HG03520 (cell line): ENCODE measurements at regions not wholly inside any gene's neighbourhood (a gene's known extent, or its start where the extent isn't known, plus 50 kb on each side); places are given as distances from the start of the nearest gene placed in this dataset.
"Not testable (repeated sequence)": the region's sequence is repeated elsewhere in the genome, so short reads cannot be mapped to it uniquely, and the experiment has no call there.

ENCODE experiments used
- ATAC-seq: cut with Tn5 transposase; IDR thresholded peaks from one replicate; pipeline ENCODE4 v1.9.1; 2021; ENCODE audit warnings: mild to moderate bottlenecking, moderate library complexity; ENCODE audit not compliant: unreplicated experiment

DNA sequence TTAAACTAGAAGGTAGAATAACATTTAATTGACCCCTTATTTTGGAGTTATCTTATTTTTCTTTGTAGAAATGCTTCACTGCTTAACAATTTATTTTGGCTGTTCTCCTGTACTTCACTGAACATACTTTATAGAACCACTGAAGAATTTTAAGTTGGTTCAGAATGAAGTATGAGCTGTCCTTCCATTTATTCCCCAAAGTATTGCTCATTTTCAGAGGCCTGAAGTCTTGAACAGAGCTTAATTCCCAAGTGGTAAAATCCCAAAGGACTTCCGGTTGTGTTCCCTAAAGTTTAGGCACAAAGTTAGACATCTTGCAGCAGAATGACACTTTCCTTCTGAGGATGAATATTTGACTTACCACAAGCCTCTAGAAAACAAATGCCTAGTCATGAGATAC is 233.3 kb downstream of the TINAG start:
- ATAC-seq: no peak

DNA sequence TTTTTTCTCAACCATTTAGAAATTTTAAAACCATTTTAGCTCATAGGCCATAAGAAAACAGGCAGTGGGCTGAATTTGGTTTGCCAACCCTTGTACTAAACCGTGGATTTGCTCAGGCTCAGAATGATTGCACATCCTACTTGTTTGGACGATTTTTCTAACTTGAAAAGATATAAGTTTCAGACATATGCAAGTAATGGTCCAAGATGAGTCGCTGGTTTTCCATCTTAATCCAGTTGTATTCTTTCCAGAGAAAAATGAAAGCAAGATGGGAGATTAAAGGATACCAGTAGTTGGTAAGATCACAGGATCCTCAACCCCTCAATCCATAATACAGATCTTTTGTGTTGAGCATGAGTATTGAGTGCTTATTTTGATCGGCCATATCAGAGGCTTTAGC is 250.9 kb downstream of the TINAG start:
- no peak for ATAC-seq

DNA sequence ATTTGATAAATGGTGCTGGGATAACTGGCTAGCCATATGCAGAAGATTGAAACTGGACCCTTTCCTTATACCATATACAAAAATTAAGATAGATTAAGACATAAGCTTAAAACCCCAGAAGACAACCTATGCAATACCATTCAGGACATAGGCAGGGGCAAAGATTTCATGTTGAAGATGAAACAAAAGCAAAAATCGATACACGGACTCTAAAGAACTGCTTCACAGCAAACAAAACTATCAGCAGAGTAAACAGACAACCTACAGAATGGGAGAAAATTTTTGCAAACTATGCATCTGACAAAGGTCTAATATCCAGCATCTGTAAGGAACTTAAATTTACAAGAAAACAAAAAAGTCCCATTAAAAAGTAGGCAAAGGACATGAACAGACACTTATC is 255.9 kb downstream of the TINAG start:
- ATAC-seq: not testable (repeated sequence)

DNA sequence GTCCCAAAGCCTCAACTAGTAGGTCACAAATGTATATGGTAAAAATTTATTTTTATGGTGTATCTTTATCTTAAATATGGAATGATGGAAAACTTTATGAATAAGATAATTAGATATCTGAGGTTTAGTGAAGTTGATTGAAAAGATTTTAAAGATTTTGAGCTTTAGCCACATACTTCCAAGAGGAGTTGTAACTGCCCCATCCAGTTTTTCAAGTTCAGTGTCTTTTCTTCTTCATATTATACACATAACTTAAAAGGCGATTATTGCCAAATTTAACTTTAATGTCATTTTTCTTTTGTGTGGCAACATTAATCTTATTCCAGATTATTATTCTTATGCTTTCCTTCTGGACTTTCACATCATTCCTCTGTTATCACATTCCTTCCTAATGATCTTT is 266.4 kb downstream of the TINAG start:
- ATAC-seq: no peak

DNA sequence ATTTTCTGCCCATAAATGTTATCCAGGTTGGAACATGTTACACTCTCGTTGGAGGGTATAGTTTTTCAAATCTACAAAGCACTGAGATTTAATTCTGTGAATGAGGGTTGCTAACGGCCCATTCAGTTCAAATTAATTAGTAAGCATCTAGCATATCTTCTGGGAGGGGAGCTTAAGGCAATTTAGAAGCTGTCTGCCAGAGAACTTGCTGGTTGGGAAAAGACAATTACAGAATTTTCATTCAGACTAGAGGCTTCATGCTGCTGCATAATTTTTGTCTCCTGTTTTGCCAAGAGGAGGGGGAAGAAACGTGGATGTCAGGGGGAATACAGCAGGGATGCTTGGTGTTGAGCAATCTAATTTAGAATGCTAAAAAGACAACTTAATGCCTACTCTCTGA is 268.3 kb upstream of the FAM83B start:
- ATAC-seq: no peak

DNA sequence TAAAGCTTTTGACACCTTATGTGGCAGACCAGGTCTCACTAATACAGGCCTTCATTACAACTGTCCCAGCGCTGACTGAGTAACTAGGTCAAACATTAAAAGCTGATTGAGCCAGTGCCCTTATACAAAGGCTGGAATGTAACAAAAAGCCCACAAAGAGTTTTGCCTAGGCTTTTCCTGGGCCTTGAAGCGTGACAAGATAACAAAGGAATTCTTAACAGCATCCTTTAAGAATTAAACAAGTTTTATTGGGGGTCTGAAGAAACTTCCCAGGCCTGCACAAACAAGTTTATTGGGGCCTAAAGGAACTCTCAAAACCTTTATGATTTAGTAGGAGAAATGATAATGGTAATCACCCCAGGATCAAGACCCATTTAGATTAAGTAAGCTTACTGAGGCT is 267.6 kb upstream of the FAM83B start:
- ATAC-seq: no peak

DNA sequence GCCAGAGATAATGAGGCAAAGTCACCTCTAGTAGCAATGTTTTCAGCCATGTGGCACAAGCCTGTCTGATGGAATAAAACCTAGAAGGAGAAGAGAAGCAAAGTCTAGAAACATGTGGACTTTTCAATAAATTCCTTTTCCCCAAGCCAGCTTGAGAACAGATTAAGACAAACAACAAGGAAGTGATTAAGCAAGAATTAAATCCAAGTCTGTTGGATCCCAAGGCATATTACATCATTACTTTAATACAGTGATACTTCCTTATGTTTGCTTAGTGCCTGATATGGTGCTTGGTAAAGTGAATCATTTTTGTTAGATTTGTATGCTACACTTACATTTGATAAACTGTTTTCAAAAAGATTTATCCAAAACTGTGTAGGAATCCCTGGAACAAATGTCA is 260.3 kb upstream of the FAM83B start:
- no peak for ATAC-seq

DNA sequence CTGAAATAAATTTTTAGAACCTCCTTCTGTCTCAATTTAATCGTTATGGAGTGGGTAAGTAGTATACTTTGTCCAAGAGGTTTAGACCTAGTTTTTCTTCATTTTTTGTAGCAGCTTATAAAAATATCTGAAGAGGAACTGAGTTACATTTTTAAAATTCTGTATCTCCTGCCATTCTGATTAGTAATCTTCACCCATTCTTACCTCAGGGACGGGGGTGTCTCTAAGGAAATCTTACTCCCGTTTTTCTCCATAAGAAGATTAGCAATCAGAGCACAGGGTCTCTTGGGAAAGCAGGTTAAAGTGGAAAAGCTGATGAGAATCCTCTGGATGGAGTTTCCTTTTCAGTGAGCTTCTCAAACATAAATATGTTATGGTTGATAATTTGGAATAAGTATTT is 259.3 kb upstream of the FAM83B start:
- ATAC-seq: no peak

DNA sequence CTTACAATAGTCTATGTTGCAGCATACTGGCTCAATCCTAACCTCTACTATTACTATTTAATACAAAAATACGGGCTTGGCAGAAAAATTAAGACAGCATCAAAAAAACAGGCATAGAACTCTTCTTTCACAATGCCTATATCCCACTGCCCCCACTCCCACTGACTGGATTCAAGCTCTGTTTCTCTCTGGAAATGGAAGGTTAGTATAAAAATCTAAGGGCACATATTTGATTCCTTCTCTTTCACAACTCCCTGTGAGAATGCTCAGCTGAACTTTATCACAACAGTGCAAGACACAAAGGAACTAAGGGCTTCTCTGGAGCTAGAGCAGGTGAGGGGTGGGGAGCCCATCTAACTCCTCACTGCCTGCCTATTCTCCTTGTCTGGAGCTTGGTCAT is 258.4 kb upstream of the FAM83B start:
- no peak for ATAC-seq

DNA sequence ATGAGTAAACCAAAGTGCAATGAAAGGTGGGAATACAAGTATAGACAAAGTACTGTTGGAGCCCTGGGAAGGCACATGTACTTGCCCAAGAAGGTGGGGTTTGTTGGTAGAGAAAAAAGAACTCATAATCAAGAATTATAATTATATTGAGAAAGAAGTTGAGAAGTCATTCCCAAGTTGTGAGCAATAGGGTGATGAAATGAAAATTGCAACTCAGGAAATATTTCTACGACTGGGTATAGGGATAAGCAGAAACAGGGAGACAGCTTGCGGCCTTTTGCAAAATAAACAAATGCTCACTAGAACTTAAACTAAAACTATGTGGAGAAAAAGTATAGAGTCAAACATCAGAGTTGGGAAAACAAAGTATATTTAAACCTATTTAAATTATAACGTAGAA is 250.7 kb upstream of the FAM83B start:
- no peak for ATAC-seq

DNA sequence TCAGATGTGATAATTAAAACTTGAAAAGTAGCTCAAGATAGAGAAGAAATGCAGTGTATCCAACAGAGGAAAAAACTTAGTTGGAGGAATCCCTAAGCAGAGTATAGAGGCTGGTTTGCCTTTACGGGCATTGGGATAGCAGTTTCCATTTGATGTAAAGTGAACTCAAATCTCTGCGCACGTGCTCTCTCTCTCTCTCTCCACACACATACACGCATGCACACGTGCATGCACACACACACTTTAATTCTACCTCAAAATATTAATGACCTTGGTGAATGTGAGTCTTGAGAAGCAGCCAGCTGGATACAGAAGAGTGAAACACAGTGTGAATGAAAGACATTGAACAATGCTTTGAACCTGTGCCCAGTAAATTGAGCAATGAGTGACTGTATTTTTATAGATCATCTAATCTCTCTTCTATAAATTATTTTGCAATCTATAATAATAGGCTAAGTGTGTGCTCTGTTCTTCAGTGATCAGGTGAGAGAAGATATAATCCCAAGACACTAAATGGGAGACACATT is 247.7 kb upstream of the FAM83B start:
- ATAC-seq: no peak

DNA sequence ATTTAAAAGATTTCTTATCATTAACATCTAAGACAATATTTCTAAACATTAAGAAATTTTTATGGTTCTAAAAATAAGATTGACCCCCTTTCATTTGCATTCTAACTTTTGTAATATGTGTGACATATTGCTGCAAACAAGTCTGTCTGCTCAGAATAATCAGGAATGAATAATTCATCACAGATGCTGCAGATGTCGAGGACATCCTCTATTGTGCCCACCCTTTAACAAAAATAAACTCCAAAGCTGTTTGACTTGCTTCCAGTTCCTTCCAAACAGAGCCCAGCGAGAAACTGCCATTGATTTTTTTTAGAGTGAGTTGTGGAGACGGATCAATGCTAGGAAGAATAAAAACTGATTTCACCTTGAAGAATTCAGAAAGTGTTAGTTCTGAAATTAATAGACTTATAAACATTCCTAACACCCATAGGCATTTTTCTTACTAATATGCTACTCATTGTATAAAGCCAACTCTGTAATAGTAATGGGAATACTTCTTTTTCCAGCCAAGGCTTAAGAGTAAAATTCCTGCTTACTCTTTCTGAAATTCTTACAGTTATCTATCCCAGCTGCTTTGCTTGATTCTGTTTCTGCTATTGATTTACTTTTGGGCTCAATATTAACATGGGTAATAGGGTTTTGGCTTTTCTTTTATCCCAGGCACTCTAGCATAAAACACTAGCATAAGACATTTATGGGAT is 244.8 kb upstream of the FAM83B start:
- no peak for ATAC-seq

DNA sequence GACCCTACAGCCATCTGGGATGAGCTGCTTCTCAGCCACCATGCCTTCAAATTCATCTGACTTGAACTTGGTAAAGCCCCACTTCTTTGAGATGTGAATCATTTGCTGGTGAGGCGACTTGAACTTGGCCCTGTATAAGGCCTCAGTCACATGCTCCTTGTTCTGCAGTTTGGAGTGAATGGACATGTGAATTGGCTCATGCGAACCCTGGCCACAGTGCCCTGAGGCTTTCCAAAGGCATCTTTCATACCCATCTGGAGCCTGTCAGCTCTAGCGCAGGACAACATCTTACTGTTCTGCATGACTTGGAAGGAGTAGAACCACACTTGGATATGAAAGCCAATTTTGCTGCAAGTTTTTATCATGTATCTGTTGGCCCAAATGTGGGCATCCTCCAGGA is 244.0 kb upstream of the FAM83B start:
- no peak for ATAC-seq

DNA sequence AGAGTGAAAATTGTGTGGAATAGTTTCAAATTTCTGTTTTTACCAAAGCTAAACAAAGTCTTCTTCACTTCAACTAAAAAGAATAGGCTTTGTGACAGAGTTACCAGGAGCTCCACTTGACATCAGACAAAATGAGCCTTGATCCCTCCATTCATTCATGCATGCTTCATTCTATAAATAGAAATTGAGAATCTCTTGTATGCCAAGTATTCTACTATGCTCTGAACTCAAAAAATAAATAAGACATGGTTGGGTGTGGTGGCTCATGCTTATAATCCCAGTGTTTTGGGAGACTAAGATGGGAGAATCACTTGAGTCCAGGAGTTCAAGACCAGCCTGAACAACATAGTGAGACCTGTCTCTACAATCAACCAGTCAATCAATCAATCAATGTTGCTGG is 236.6 kb upstream of the FAM83B start:
- ATAC-seq: no peak

DNA sequence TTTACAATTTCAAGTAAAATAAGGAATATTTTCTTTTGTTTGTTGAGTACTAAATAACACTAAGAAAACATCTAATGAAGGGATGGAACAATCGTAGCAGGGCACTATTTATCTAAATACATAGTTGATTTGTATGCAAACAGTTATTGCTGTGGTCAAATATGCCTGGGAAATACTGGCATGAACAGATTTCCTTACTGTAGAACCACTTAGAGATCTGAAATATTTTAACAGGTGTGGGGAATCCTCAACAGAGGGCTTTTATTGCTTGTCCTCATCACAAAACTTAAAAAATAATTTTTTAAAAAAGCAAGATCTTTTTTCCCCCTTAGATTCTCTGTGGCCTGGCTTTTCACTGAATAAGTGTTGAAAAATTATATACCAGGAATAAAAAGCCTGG is 233.0 kb upstream of the FAM83B start:
- ATAC-seq: no peak

DNA sequence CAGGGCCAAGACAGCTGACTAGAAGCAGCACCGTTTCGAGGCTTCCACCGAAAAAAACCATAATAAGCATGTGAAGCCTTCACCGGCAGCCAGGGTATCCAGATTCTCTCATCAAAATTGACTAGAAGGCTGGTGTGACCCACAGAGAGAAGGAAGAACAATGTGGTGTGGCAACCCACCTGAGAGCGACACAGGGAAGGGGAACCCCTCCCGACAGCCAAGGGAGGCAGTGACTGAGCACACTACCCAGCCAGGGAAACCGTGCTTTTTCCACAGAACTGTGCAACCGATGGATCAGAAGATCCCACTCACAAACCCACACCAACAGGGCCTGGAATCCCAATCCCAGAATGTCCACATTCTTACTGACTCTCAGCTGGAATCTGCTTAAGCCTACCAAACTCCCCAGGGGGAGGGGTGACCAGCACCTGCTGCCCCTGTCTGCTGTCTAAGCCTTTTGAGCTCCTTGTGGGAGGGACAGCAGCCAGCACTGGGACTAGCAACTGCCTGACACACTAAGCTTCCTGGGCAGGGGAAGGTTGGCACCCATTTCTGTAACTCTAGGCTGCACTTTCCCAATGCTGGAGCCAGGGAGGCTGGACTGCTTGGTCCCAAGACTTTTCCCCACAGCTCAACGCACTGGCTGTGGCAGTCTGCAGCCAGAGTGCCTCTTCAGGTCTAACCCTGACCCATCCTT is 231.9 kb upstream of the FAM83B start:
- no peak for ATAC-seq

DNA sequence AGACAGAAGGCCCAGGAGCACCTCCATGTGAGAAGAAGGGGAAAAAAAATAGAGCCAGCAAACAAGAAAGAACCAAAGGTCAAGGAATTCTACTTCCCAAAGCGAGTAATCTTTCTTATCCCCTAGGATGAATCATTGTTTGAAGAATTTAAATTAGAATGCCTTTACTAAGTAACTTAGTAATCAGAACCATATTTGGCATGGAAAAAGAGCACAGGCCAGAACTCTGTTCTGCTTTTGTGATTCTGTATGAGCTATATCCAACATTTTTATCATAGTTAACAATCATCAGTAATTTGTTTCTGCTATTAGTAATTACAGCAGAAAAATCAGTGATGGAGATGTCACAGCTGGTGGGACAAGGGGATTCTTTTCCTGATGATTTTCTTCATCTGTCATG is 228.8 kb upstream of the FAM83B start:
- no peak for ATAC-seq

DNA sequence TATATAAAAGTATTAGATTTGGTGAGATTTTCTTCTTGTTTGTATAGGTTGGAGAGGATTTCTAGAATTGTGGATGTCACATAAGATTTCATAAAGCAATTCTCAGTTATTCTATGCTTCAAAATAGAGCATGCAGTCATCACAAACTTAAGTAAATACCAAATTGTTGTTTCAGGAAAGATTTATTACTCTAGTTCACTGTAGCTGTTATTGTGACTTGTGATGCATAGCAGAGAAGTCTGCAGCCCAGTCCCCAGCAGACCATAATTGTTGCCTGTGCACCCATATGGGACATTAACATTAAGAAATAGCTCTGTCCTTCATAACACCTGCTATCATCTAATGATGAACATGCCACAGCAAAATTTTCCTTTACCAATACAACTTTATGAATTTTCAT is 228.0 kb upstream of the FAM83B start:
- ATAC-seq: no peak

DNA sequence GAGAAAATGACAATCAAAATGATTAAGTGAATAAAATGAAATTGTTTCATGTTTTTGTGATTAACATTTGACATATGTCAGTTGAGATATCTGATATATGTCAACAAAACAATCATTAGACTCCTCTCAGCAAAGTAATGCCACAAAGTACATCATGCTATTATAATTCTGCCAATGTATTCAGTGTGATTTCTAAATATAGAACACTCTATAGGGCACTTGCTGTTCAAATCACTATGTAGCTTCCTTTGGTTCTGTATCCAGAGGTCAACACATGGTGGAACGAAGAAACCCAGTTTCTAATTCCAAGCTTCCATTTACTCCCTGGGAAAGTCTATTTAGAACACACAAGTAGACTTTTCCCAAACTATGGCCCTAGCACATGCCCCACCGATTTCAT is 227.5 kb upstream of the FAM83B start:
- ATAC-seq: no peak

DNA sequence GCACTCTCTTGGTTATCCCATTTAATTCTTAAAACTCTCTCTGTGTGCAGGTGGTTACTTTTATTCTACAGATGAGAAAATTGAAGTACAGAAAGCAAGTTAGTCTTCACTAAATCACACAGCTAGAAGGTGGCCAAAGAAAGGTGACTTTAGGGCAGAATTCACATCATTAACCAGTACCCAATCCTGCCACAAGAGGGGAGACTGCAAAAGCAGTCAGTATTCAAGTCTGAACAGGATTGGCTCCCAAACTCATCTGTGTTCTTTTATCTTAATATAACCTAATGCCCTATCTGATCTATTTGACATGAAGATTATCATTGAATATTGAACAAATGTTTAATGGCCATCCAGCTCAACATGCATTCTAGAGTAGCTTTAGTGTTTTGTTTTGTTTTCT is 225.3 kb upstream of the FAM83B start:
- ATAC-seq: peak; percentile 94

DNA sequence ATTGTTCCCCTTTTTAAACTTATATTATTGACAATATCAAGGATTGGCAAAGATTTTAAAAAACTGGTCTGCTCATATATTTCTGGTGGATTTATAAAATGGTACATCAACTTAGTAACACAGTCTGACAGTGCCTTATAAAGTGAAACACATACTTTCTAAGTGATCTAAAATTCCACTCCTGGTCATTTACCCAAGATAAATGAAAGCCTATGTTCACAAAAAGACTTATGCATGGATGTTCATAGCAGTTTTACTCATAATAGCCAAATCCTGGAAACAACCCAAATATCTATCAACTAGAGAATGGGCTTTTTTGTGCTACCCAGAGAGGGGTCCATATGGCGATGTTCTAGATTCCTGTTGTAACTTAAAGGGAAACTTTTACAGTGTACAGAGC is 222.4 kb upstream of the FAM83B start:
- ATAC-seq: no peak

DNA sequence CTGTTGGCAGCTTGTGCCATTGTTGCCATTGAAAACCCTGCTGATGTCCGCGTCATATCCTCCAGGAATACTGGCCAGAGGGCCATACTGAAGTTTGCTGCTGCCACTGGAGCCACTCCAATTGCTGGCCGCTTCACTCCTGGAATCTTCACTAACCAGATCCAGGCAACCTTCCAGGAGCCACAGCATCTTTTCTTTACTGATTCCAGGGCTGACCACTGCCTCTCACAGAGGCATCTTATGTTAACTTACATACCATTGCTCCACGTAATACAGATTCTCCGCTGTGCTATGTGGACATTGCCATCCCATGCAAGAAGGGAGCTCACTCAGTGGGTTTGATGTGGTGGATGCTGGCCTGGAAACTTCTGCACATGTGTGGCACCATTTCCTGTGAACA is 221.8 kb upstream of the FAM83B start:
- ATAC-seq: no peak

DNA sequence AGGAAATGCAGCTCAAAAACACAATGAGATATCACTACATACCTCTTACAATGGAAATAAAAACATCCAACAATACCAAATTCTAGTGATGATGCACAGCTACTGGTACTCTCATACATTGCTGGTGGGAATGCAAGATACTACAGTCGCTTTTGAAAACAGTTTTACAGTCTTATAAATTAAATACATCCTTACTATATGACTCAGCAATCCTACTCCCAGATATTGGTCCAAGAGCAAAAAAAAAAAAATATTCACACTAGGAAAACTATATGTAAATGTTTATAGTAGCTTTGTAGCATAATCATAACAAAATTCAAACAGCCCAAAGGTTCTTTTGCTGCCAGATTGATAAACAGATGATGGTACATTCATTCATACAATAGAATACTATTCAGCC is 217.4 kb upstream of the FAM83B start:
- no peak for ATAC-seq
